ENCODE measurements at regions not wholly inside any gene's neighbourhood (a gene's known extent, or its start where the extent isn't known, plus 50 kb on each side); places are given as distances from the start of the nearest gene placed in this dataset.

GRCh38 chr2:219947575-219947974, 320.1 kb downstream of the SLC4A3 start:
- no peak for TF ChIP-seq CTCF (IDR thresholded peaks at IDR 0.05)
- no peak for TF ChIP-seq ZFX (IDR thresholded peaks at IDR 0.05; ENCODE audit: borderline replicate concordance)

Measured in 22Rv1 (cell line).